ENCODE measurements at regions not wholly inside any gene's neighbourhood (a gene's known extent, or its start where the extent isn't known, plus 50 kb on each side); places are given as distances from the start of the nearest gene placed in this dataset.

- DNase-seq: no peak
These were observed 324.6 kb upstream of the TLE3 start for GRCh38 chr15:70422342-70422741.

- no peak for DNase-seq
These were observed 323.3 kb upstream of the TLE3 start for GRCh38 chr15:70420948-70421482.

GRCh38 chr15:70420086-70420947 lies 322.6 kb upstream of the TLE3 start:
- no peak for DNase-seq

GRCh38 chr15:70418943-70419342 lies 321.2 kb upstream of the TLE3 start:
- DNase-seq: no peak

GRCh38 chr15:70417535-70417934 lies 319.8 kb upstream of the TLE3 start:
- DNase-seq: no peak

- DNase-seq: no peak
These were observed 319.1 kb upstream of the TLE3 start for GRCh38 chr15:70416829-70417228.

- DNase-seq: no peak
These were observed 317.7 kb upstream of the TLE3 start for GRCh38 chr15:70415398-70415797.

GRCh38 chr15:70414626-70415025 lies 316.9 kb upstream of the TLE3 start:
- no peak for DNase-seq

GRCh38 chr15:70412794-70413193 lies 315.1 kb upstream of the TLE3 start:
- DNase-seq: no peak

- DNase-seq: no peak
These were observed 313.6 kb upstream of the TLE3 start for GRCh38 chr15:70411143-70411863.

- no peak for DNase-seq
These were observed 312.8 kb upstream of the TLE3 start for GRCh38 chr15:70410371-70410985.

GRCh38 chr15:70409388-70409787 lies 311.7 kb upstream of the TLE3 start:
- no peak for DNase-seq

- DNase-seq: no peak
These were observed 310.2 kb upstream of the TLE3 start for GRCh38 chr15:70407955-70408354.

GRCh38 chr15:70407336-70407670 lies 309.6 kb upstream of the TLE3 start:
- no peak for DNase-seq

- DNase-seq: no peak
These were observed 309.1 kb upstream of the TLE3 start for GRCh38 chr15:70406617-70407335.

- DNase-seq: no peak
These were observed 304.0 kb upstream of the TLE3 start for GRCh38 chr15:70401709-70402108.

- DNase-seq: no peak
These were observed 303.2 kb upstream of the TLE3 start for GRCh38 chr15:70400766-70401541.

GRCh38 chr15:70399204-70399603 lies 301.5 kb upstream of the TLE3 start:
- DNase-seq: no peak

GRCh38 chr15:70398694-70399093 lies 301.0 kb upstream of the TLE3 start:
- no peak for DNase-seq

GRCh38 chr15:70396807-70397206 lies 299.1 kb upstream of the TLE3 start:
- no peak for DNase-seq

- DNase-seq: no peak
These were observed 297.4 kb upstream of the TLE3 start for GRCh38 chr15:70395164-70395563.

- DNase-seq: no peak
These were observed 293.0 kb upstream of the TLE3 start for GRCh38 chr15:70390723-70391122.
